GM21528 (cell line): ENCODE measurements at regions not wholly inside any gene's neighbourhood (a gene's known extent, or its start where the extent isn't known, plus 50 kb on each side); places are given as distances from the start of the nearest gene placed in this dataset.

Source experiments
- ATAC-seq: cut with Tn5 transposase; IDR thresholded peaks from one replicate; pipeline ENCODE4 v1.9.1; 2021; ENCODE audit warnings: mild to moderate bottlenecking, moderate library complexity; ENCODE audit not compliant: unreplicated experiment, low FRiP score

- ATAC-seq: no peak
Observed at GRCh38 chr22:48803171-48803947, 1024.3 kb downstream of the BRD1 start.

- ATAC-seq: no peak
Observed at GRCh38 chr22:48802576-48802975, 1025.1 kb downstream of the BRD1 start.

- no peak for ATAC-seq
Observed at GRCh38 chr22:48800886-48801607, 1026.6 kb downstream of the BRD1 start.

- no peak for ATAC-seq
Observed at GRCh38 chr22:48800036-48800885, 1027.4 kb downstream of the BRD1 start.

GRCh38 chr22:48799227-48799970, 1028.3 kb downstream of the BRD1 start:
- no peak for ATAC-seq

- ATAC-seq: no peak
Observed at GRCh38 chr22:48798281-48799226, 1029.1 kb downstream of the BRD1 start.

GRCh38 chr22:48797731-48798130, 1029.9 kb downstream of the BRD1 start:
- ATAC-seq: no peak

GRCh38 chr22:48796310-48797015, 1031.2 kb downstream of the BRD1 start:
- no peak for ATAC-seq

GRCh38 chr22:48795664-48796063, 1032.0 kb downstream of the BRD1 start:
- ATAC-seq: no peak

- no peak for ATAC-seq
Observed at GRCh38 chr22:48794906-48795305, 1032.8 kb downstream of the BRD1 start.

- ATAC-seq: no peak
Observed at GRCh38 chr22:48793949-48794348, 1033.7 kb downstream of the BRD1 start.

- ATAC-seq: no peak
Observed at GRCh38 chr22:48786679-48786996, 1041.0 kb downstream of the BRD1 start.

GRCh38 chr22:48785792-48786678, 1041.6 kb downstream of the BRD1 start:
- ATAC-seq: no peak

GRCh38 chr22:48784701-48785503, 1042.8 kb downstream of the BRD1 start:
- ATAC-seq: no peak

- ATAC-seq: no peak
Observed at GRCh38 chr22:48783821-48784266, 1043.8 kb downstream of the BRD1 start.

- no peak for ATAC-seq
Observed at GRCh38 chr22:48782811-48783511, 1044.7 kb downstream of the BRD1 start.
